Activated CD8-positive, alpha-beta T cell treated with anti-CD3 and anti-CD28 coated beads, Interleukin-2, amount 10 ng/mL, durations not matched to agents 7 days and 5 days (primary cell): ENCODE measurements at regions not wholly inside any gene's neighbourhood (a gene's known extent, or its start where the extent isn't known, plus 50 kb on each side); places are given as distances from the start of the nearest gene placed in this dataset.

Experiments
- ATAC-seq: fragments of 150-1000 bp; cut with Tn5 transposase; one replicate; pipeline ENCODE4 v1.10.0; 2021; ENCODE audit warnings: moderate library complexity
- CTCF ChIA-PET: fragments of 350-600 bp; sonication (Branson Sonifier 250); formaldehyde crosslinking; loops from one replicate; lab custom pipeline; 2021; ENCODE audit warnings: antibody characterized with exemption; lab: Charles Lee
- POLR2A ChIA-PET: fragments of 350-600 bp; sonication (Branson Sonifier 250); formaldehyde crosslinking; loops from one replicate; lab custom pipeline; 2021; ENCODE audit warnings: antibody characterized with exemption; lab: Charles Lee
- DNase-seq: peaks from one replicate; pipeline ENCODE4 v3.0.0-alpha.2; 2020
- H3K27ac Mint-ChIP-seq: one replicate; pipeline ENCODE4 v1.8.0; 2021; ENCODE audit warnings: mild to moderate bottlenecking, mixed read lengths
- H3K27me3 Mint-ChIP-seq: one replicate; pipeline ENCODE4 v1.8.0; 2021; ENCODE audit warnings: low read depth, mixed read lengths
- H3K36me3 Mint-ChIP-seq: one replicate; pipeline ENCODE4 v1.8.0; 2021; ENCODE audit warnings: low read depth, mixed read lengths
- H3K4me1 Mint-ChIP-seq: one replicate; pipeline ENCODE4 v1.8.0; 2021; ENCODE audit warnings: low read depth, mixed read lengths
- H3K4me3 Mint-ChIP-seq: one replicate; pipeline ENCODE4 v1.8.0; 2021; ENCODE audit warnings: mild to moderate bottlenecking, mixed read lengths
- H3K9me3 Mint-ChIP-seq: one replicate; pipeline ENCODE4 v1.8.0; 2022; ENCODE audit warnings: mixed read lengths; ENCODE audit not compliant: insufficient read depth

- no peak overlapping the region for H3K4me3 Mint-ChIP-seq
- H3K36me3 Mint-ChIP-seq = no peaks in the 10 kb centered on the region
- no peak overlapping the region for H3K27ac Mint-ChIP-seq
- ChIA-PET POLR2A (no interaction called here), CTCF (no interaction called here)
- no peaks in the 10 kb centered on the region for H3K4me1 Mint-ChIP-seq
- no peaks in the 10 kb centered on the region for H3K27me3 Mint-ChIP-seq
- H3K9me3 Mint-ChIP-seq = no peaks in the 10 kb centered on the region
- no peak for ATAC-seq
- no peak for DNase-seq
Measured at GRCh38 chr4:176563591-176563990, 229.1 kb downstream of the VEGFC start.

DNA sequence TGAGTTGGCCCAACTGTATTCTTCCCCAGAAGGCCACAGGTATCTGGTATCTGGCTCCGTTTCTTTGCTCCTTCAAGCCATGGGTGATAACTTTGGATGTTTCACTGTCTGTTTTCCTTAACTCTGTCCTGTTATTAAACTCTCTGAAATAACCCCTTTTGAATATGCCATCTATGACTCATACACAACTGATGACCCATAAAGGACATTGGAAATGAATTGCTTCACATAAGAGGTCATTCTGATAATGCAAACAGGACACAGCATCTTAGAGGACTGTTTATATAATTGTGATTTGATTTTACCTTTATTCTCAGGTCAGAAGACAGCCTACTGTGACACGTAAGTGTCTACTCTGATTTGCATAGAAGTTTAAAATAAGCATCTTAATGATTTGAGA lies 227.7 kb downstream of the VEGFC start:
- ChIA-PET CTCF (no interaction called here), POLR2A (no interaction called here)
- Mint-ChIP-seq H3K27me3 (no peaks in the 10 kb centered on the region), H3K4me3 (no peak overlapping the region), H3K4me1 (no peaks in the 10 kb centered on the region), H3K36me3 (no peaks in the 10 kb centered on the region), H3K9me3 (no peaks in the 10 kb centered on the region), H3K27ac (no peak overlapping the region)
- DNase-seq (no peak), ATAC-seq (no peak)

- Mint-ChIP-seq H3K9me3 (no peaks in the 10 kb centered on the region), H3K36me3 (no peaks in the 10 kb centered on the region), H3K4me1 (no peaks in the 10 kb centered on the region), H3K4me3 (no peak overlapping the region), H3K27ac (no peak overlapping the region), H3K27me3 (no peaks in the 10 kb centered on the region)
- ChIA-PET CTCF (no interaction called here), POLR2A (no interaction called here)
- ATAC-seq = no peak
- DNase-seq = no peak
Measured at GRCh38 chr4:176566769-176567168, 226.0 kb downstream of the VEGFC start.

DNA sequence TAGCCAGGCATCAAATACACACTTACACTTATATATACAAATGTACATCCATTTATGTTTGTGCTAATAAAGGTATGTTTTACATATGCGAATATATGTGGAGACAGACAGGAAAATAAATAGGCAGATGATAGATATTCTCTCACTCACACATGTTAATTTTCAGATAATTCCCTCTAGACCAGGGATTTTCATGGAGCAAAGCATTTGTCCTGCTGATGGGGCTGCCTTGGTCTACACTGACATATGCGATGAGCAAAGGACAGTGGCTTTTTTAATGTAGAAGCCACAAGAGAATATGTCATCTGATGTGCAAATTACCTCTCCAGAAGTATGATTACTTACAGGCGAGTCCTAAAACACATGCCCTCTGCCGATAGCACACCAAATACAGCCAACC lies 224.5 kb downstream of the VEGFC start:
- no peak for ATAC-seq
- H3K4me1 Mint-ChIP-seq = no peaks in the 10 kb centered on the region
- POLR2A ChIA-PET = no interaction called here
- no peaks in the 10 kb centered on the region for H3K27me3 Mint-ChIP-seq
- H3K27ac Mint-ChIP-seq = no peak overlapping the region
- CTCF ChIA-PET = no interaction called here
- no peaks in the 10 kb centered on the region for H3K9me3 Mint-ChIP-seq
- DNase-seq = no peak
- H3K36me3 Mint-ChIP-seq = no peaks in the 10 kb centered on the region
- no peak overlapping the region for H3K4me3 Mint-ChIP-seq

- H3K4me3 Mint-ChIP-seq = no peak overlapping the region
- H3K4me1 Mint-ChIP-seq = no peaks in the 10 kb centered on the region
- H3K27me3 Mint-ChIP-seq = no peaks in the 10 kb centered on the region
- POLR2A ChIA-PET = no interaction called here
- no peak overlapping the region for H3K27ac Mint-ChIP-seq
- DNase-seq = no peak
- ATAC-seq = no peak
- CTCF ChIA-PET = no interaction called here
- no peaks in the 10 kb centered on the region for H3K36me3 Mint-ChIP-seq
- H3K9me3 Mint-ChIP-seq = no peaks in the 10 kb centered on the region
Measured at GRCh38 chr4:176569301-176569700, 223.4 kb downstream of the VEGFC start.

- DNase-seq = no peak
- no peaks in the 10 kb centered on the region for H3K9me3 Mint-ChIP-seq
- H3K4me1 Mint-ChIP-seq = no peaks in the 10 kb centered on the region
- H3K27me3 Mint-ChIP-seq = no peaks in the 10 kb centered on the region
- H3K27ac Mint-ChIP-seq = no peak overlapping the region
- no peak for ATAC-seq
- ChIA-PET CTCF (no interaction called here), POLR2A (no interaction called here)
- H3K4me3 Mint-ChIP-seq = no peak overlapping the region
- H3K36me3 Mint-ChIP-seq = no peaks in the 10 kb centered on the region
Measured at GRCh38 chr4:176571206-176571605, 221.5 kb downstream of the VEGFC start.

- Mint-ChIP-seq H3K27ac (no peak overlapping the region), H3K4me1 (no peaks in the 10 kb centered on the region), H3K9me3 (no peaks in the 10 kb centered on the region), H3K36me3 (no peaks in the 10 kb centered on the region), H3K27me3 (no peaks in the 10 kb centered on the region), H3K4me3 (no peak overlapping the region)
- CTCF ChIA-PET = no interaction called here
- POLR2A ChIA-PET = no interaction called here
- DNase-seq (no peak), ATAC-seq (no peak)
Measured at GRCh38 chr4:176575141-176575730, 217.5 kb downstream of the VEGFC start.

DNA sequence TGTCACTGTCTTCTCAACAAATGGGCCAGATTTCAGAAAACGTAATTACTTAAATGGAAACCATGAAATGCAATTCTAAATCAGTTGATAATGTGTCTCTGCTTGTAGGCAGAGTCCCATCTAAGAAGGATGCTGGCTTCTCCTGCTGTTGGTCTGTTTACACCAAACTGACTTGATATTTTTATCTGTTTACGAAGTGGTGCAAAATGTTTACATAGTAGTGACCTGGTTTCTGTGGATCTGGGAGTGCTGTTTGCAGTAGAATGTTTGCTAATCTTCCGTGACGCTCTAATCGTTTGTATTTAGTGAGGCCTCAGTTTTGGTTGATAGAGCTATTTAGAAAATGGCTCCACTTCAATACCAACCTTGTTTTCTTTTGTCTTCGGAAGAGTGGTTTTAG lies 213.5 kb downstream of the VEGFC start:
- no peaks in the 10 kb centered on the region for H3K36me3 Mint-ChIP-seq
- CTCF ChIA-PET = no interaction called here
- H3K4me3 Mint-ChIP-seq = no peak overlapping the region
- POLR2A ChIA-PET = no interaction called here
- no peaks in the 10 kb centered on the region for H3K27me3 Mint-ChIP-seq
- no peak overlapping the region for H3K27ac Mint-ChIP-seq
- DNase-seq (no peak), ATAC-seq (no peak)
- H3K4me1 Mint-ChIP-seq = no peaks in the 10 kb centered on the region
- no peaks in the 10 kb centered on the region for H3K9me3 Mint-ChIP-seq

- DNase-seq = no peak
- H3K27ac Mint-ChIP-seq = no peak overlapping the region
- ChIA-PET CTCF (no interaction called here), POLR2A (no interaction called here)
- no peaks in the 10 kb centered on the region for H3K4me1 Mint-ChIP-seq
- H3K36me3 Mint-ChIP-seq = no peaks in the 10 kb centered on the region
- H3K9me3 Mint-ChIP-seq = no peaks in the 10 kb centered on the region
- no peaks in the 10 kb centered on the region for H3K27me3 Mint-ChIP-seq
- ATAC-seq = no peak
- H3K4me3 Mint-ChIP-seq = no peak overlapping the region
Measured at GRCh38 chr4:176583278-176583677, 209.4 kb downstream of the VEGFC start.

DNA sequence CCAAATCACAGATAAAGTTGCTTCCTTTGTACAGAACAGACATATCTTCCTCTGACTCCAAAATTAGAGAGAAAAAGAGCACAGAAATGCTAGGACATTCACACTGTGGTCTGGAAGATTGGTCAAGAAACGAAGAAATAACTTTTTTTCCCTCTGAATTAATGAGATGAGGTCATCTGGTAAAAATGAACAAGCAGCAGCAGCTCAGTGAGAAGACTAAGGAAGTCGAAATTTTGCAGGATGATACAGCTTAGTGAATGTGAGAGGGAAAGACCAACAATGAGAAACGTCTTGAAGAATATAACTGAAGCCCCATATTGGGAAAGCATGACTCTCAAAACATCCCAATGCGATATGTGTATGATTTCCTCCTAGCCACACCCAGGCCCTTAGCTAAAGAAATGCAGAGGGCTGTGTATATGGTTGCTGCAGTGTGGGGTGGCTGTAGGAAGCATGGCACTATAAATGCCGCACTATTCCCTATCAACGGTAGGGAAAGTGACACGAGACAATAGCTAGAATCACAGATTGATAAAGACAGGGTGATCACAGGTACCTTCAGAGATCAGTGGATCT lies 208.6 kb downstream of the VEGFC start:
- ATAC-seq = no peak
- POLR2A ChIA-PET = no interaction called here
- Mint-ChIP-seq H3K4me3 (no peak overlapping the region), H3K27me3 (no peaks in the 10 kb centered on the region), H3K36me3 (no peaks in the 10 kb centered on the region), H3K9me3 (no peaks in the 10 kb centered on the region), H3K4me1 (no peaks in the 10 kb centered on the region), H3K27ac (no peak overlapping the region)
- DNase-seq = no peak
- CTCF ChIA-PET = no interaction called here

GRCh38 chr4:176587920-176588319 lies 204.8 kb downstream of the VEGFC start:
- Mint-ChIP-seq H3K27me3 (no peaks in the 10 kb centered on the region), H3K27ac (no peak overlapping the region), H3K36me3 (no peaks in the 10 kb centered on the region), H3K4me1 (no peaks in the 10 kb centered on the region), H3K9me3 (no peaks in the 10 kb centered on the region), H3K4me3 (no peak overlapping the region)
- DNase-seq (no peak), ATAC-seq (no peak)
- POLR2A ChIA-PET = no interaction called here
- CTCF ChIA-PET = no interaction called here

DNA sequence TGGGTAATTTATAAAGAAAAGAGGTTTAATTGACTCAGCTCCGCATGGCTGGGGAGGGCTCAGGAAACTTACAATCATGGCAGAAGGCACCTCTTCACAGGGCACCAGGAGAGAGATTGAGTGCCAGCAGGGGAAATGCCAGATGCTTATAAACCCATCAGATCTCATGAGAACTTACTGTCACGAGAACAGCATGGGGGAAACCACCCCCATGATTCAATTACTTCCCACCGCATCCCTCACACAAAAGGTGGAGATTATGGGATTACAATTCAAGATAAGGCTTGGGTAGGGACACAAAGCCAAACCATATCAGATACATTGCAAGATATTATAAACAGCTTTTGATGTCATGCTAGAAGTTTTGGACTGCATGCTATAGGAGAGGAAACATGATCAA lies 204.3 kb downstream of the VEGFC start:
- Mint-ChIP-seq H3K4me3 (no peak overlapping the region), H3K27ac (no peak overlapping the region), H3K4me1 (no peaks in the 10 kb centered on the region), H3K27me3 (no peaks in the 10 kb centered on the region), H3K36me3 (no peaks in the 10 kb centered on the region), H3K9me3 (no peaks in the 10 kb centered on the region)
- CTCF ChIA-PET = no interaction called here
- POLR2A ChIA-PET = no interaction called here
- DNase-seq (no peak), ATAC-seq (no peak)
